Tibial artery (tissue), 4 donors: ENCODE measurements at regions not wholly inside any gene's neighbourhood (a gene's known extent, or its start where the extent isn't known, plus 50 kb on each side); places are given as distances from the start of the nearest gene placed in this dataset.

Experiments used
- DNase-seq, 2 donors: peaks; one replicate each; pipeline ENCODE4 v3.0.0-alpha.2; 2019
- H3K27ac ChIP-seq, 2 donors: fragments of 200-600 bp; sonication (generic) in 1 of 2; 1 replicate in 1 of 2; 2 replicates in 1 of 2; pipeline ENCODE4 v1.5.1; 2018 to 2019; ENCODE audit warnings: mild to moderate bottlenecking in 1 of 2
- H3K27me3 ChIP-seq, 2 donors: fragments of 200-600 bp; sonication (generic) in 1 of 2; one replicate each; pipeline versions ENCODE4 v1.5.1 to v1.6.0; 2016 to 2019
- H3K36me3 ChIP-seq, 3 donors: fragments of 200-600 bp; sonication (generic) in 2 of 3; one replicate each; pipeline ENCODE4 v1.5.1; 2016 to 2019; ENCODE audit warnings: mild to moderate bottlenecking in 2 of 3
- H3K4me1 ChIP-seq, 4 donors: fragments of 200-600 bp; sonication (generic) in 2 of 4; 1 replicate in 3 of 4; 2 replicates in 1 of 4; pipeline ENCODE4 v1.5.1; 2016 to 2019
- H3K4me3 ChIP-seq, 2 donors: fragments of 200-600 bp; sonication (generic) in 1 of 2; 1 replicate in 1 of 2; 2 replicates in 1 of 2; pipeline ENCODE4 v1.5.1; 2018 to 2019; ENCODE audit warnings: mild to moderate bottlenecking in 2 of 2
- H3K9me3 ChIP-seq, 3 donors: fragments of 200-600 bp; sonication (generic) in 1 of 3; one replicate each; pipeline ENCODE4 v1.5.1; 2016 to 2019
- CTCF ChIP-seq, 2 experiments: fragments of 200-600 bp in 1 of 2; fragments of 450-650 bp in 1 of 2; IDR thresholded peaks; one replicate each; pipeline ENCODE4 v1.5.1; 2017 to 2019; ENCODE audit warnings: antibody characterized with exemption in 2 of 2, mild to moderate bottlenecking in 1 of 2, moderate library complexity in 1 of 2
- intact Hi-C: fragments of 100-400 bp; cut with DNase I; formaldehyde crosslinking; loops from one replicate; pipeline ENCODE4 v1.15.0; 2023; ENCODE audit warnings: low total_unique reads

GRCh38 chr17:27380551-27380950 is 75.7 kb upstream of the KSR1 start:
- Histone ChIP-seq H3K27me3 (no peaks in the 10 kb centered on the region), H3K36me3 (no peaks in the 10 kb centered on the region), H3K27ac (peak overlapping the region; percentile 60 to 73), H3K9me3 (no peaks in the 10 kb centered on the region), H3K4me1 (peaks cover 0 to 39% (median 25%) of the 10 kb centered on the region in 4 donors), H3K4me3 (peak overlapping the region; percentile 31 to 44)
- intact Hi-C loops = loop anchor here (10.0 kb wide), 1 partner anchor 54 kb away; no protein-coding TSS in a partner anchor
- no peak for DNase-seq
- no peak for TF ChIP-seq CTCF (IDR thresholded peaks at IDR 0.05)

DNA sequence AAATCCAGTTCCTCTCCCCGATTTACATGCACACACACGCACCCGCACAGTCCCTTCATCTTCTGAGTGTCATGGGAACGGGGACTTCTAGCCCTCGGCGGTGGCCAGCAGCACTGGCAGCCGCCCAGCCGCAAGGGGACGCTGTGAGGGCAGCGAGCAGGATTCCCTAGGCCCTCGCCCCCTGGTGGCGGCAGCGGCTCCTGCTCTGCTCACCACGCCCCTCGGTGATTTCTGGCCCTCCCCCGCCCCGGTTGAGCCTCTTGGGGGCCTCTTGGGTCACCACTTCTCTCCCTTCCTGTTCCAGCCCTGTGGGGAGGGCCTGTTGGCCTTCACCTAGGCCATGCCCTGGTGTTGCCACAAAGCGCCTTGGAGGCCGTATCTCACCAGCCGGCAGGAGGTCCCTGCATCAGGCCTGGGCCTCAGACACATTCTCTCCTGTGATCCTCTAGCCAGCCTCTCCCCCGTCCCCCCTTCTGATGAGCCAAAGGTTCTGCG is 75.2 kb upstream of the KSR1 start:
- Histone ChIP-seq H3K4me3 (no peak overlapping the region), H3K27me3 (no peaks in the 10 kb centered on the region), H3K36me3 (no peaks in the 10 kb centered on the region), H3K4me1 (peaks cover 0 to 39% (median 25%) of the 10 kb centered on the region in 4 donors), H3K27ac (peak overlapping the region in 1 of 2 donors; percentile 60), H3K9me3 (no peaks in the 10 kb centered on the region)
- intact Hi-C loops = loop anchor here (10.0 kb wide), 1 partner anchor 54 kb away; no protein-coding TSS in a partner anchor
- DNase-seq = peak; percentile 40 to 77
- TF ChIP-seq CTCF (IDR thresholded peaks at IDR 0.05) = peak; percentile 76 to 84

GRCh38 chr17:27382025-27382424 is 74.2 kb upstream of the KSR1 start:
- Histone ChIP-seq H3K27ac (no peak overlapping the region), H3K9me3 (no peaks in the 10 kb centered on the region), H3K4me1 (peaks cover 0 to 39% (median 25%) of the 10 kb centered on the region in 4 donors), H3K4me3 (no peak overlapping the region), H3K27me3 (no peaks in the 10 kb centered on the region), H3K36me3 (no peaks in the 10 kb centered on the region)
- intact Hi-C loops = loop anchor here (2.0 to 10.0 kb wide), 2 partner anchors 19 to 53 kb away; no protein-coding TSS in a partner anchor
- TF ChIP-seq CTCF (IDR thresholded peaks at IDR 0.05) = no peak
- peak in 1 of 2 donors; percentile 27 for DNase-seq

DNA sequence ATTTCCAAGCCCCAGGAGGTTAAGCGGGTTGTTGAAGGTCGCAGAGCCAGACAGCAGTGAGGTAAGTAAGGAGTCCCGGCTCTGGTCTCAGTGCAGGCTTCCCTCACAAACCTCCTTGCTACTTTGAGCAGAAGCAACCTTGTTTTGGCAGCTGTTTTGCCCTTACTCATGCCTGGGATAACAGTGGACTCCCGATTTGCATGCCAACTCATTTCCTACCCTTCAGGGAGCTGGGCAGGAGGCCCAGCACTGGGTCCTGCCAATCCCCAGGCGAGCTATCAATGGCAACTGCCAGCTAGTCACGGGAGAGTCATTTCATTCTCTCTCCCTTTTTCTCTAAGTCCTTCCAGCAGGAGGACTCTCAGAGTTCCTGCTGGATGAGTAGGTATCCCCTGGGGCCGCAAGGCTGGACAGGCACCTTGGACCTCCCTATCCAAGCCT is 72.0 kb upstream of the KSR1 start:
- Histone ChIP-seq H3K4me1 (peaks cover 0 to 39% (median 25%) of the 10 kb centered on the region in 4 donors), H3K27me3 (no peaks in the 10 kb centered on the region), H3K27ac (peak overlapping the region; percentile 53 to 74), H3K36me3 (no peaks in the 10 kb centered on the region), H3K4me3 (no peak overlapping the region), H3K9me3 (no peaks in the 10 kb centered on the region)
- DNase-seq = peak; percentile 71 to 95
- intact Hi-C loops = loop anchor here (10.0 kb wide), 1 partner anchor 51 kb away; no protein-coding TSS in a partner anchor
- peak; percentile 25 to 40 for TF ChIP-seq CTCF (IDR thresholded peaks at IDR 0.05)

GRCh38 chr17:27384726-27385125 is 71.5 kb upstream of the KSR1 start:
- Histone ChIP-seq H3K4me1 (peaks cover 0 to 36% (median 25%) of the 10 kb centered on the region in 4 donors), H3K4me3 (no peak overlapping the region), H3K9me3 (no peaks in the 10 kb centered on the region), H3K36me3 (no peaks in the 10 kb centered on the region), H3K27me3 (no peaks in the 10 kb centered on the region), H3K27ac (peak overlapping the region; percentile 53 to 74)
- intact Hi-C loops = loop anchor here (10.0 kb wide), 1 partner anchor 50 kb away; no protein-coding TSS in a partner anchor
- no peak for DNase-seq
- no peak for TF ChIP-seq CTCF (IDR thresholded peaks at IDR 0.05)
